ENCODE measurements at regions not wholly inside any gene's neighbourhood (a gene's known extent, or its start where the extent isn't known, plus 50 kb on each side); places are given as distances from the start of the nearest gene placed in this dataset.

DNA sequence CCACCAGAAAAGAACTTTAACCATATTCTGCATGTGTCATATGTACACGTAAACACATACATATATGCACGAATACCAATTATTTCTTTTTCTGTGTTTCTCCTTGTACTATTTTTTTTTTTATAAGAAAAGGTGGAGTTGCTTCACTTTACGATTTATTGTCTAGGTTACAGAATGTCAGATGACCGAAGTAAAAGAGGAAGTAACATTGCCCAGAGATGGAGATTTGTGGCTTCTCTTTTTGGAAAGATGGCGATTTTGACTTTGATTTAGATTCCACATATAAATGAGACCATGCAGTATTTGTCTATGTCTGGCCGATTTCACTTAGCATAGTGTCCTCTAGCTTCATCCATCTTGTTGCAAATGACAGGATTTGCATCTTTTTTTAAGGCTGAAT lies 293.1 kb downstream of the SV2B start:
- TF ChIP-seq, protein P1, sequence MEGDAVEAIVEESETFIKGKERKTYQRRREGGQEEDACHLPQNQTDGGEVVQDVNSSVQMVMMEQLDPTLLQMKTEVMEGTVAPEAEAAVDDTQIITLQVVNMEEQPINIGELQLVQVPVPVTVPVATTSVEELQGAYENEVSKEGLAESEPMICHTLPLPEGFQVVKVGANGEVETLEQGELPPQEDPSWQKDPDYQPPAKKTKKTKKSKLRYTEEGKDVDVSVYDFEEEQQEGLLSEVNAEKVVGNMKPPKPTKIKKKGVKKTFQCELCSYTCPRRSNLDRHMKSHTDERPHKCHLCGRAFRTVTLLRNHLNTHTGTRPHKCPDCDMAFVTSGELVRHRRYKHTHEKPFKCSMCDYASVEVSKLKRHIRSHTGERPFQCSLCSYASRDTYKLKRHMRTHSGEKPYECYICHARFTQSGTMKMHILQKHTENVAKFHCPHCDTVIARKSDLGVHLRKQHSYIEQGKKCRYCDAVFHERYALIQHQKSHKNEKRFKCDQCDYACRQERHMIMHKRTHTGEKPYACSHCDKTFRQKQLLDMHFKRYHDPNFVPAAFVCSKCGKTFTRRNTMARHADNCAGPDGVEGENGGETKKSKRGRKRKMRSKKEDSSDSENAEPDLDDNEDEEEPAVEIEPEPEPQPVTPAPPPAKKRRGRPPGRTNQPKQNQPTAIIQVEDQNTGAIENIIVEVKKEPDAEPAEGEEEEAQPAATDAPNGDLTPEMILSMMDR (IDR thresholded peaks at IDR 0.05; ENCODE audit: poor library complexity): no peak
- TF ChIP-seq EZH2 (IDR thresholded peaks at IDR 0.05; ENCODE audit: borderline replicate concordance): no peak

All from hepatocyte (in vitro differentiated cells).